Right cardiac atrium (tissue), 5 donors: ENCODE measurements at regions not wholly inside any gene's neighbourhood (a gene's known extent, or its start where the extent isn't known, plus 50 kb on each side); places are given as distances from the start of the nearest gene placed in this dataset.

ENCODE experiments used
- ATAC-seq, 2 donors: fragments of 200-7000 bp; cut with Tn5 transposase; one replicate each; pipeline versions ENCODE4 v1.8.0 to v1.9.1; 2020; ENCODE audit warnings: moderate library complexity in 2 of 2, mild to moderate bottlenecking in 1 of 2
- DNase-seq, 3 donors: peaks; one replicate each; pipeline ENCODE4 v3.0.0-alpha.2; 2020
- H3K27ac ChIP-seq: one replicate; pipeline ENCODE4 v1.5.1; 2013; ENCODE audit warnings: mild to moderate bottlenecking, low read length, control low read depth, moderate library complexity
- H3K27me3 ChIP-seq: one replicate; pipeline ENCODE4 v1.6.1; 2013; ENCODE audit not compliant: control insufficient read depth, insufficient read depth
- H3K4me1 ChIP-seq: one replicate; pipeline ENCODE4 v1.6.1; 2013; ENCODE audit warnings: low read length; ENCODE audit not compliant: control insufficient read depth, insufficient read depth
- H3K4me3 ChIP-seq: one replicate; pipeline ENCODE4 v1.5.1; 2013; ENCODE audit warnings: low read length, control low read depth
- H3K9me3 ChIP-seq: one replicate; pipeline ENCODE4 v1.6.1; 2013; ENCODE audit warnings: low read length; ENCODE audit not compliant: control insufficient read depth
- WGBS: extraction: QIAGEN DNeasy Blood & Tissue Kit; methylation state at CpG from one replicate; pipeline ENCODE4 v1.1.7; 2013; 5-methylcytosine and 5-hydroxymethylcytosine counted together
- intact Hi-C, 4 donors: fragments of 100-400 bp; cut with DNase I; formaldehyde crosslinking; loops; one replicate each; pipeline versions ENCODE4 v1.11.0 to v1.14.0; 2022 to 2023
- donor health status: healthy with polysubstance abuse.
- donor health status: DM: no; HTN: yes; CAD: no.
- donor health status: DM: no; HTN: no; CAD: no.
- donor health status: DM: no; HTN: yes; CAD: no; lungs with severe emphysema.
- donor health status: DM: yes; HTN: yes; CAD: no.

DNA sequence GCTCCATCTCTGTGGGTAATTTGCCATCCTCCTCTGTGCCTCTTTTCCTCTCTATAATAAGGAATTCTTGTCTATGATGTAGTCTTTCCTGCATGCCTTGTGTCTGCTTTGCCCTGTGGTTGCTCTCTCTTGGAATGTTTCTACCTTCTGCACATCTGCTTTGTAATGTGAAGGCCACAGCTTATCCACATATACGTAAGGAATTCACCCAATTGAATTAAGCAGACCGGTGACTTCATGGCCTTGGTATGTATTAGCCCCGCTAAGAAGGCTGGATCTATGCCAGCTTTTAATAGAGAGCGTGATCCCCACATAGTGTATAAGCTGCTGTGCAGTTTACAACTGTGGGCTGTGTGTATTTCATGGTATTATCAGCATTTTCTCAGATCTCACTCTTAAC lies 274.7 kb downstream of the RNF144A start:
- DNase-seq: no peak
- ATAC-seq: no peak
- H3K4me3 ChIP-seq: no peak overlapping the region
- no peaks in the 10 kb centered on the region for H3K4me1 ChIP-seq
- H3K9me3 ChIP-seq: no peaks in the 10 kb centered on the region
- WGBS: 31% methylated on average over 4 of the region's 4 CpGs
- H3K27ac ChIP-seq: no peak overlapping the region
- intact Hi-C loops: no loop called here
- no peaks in the 10 kb centered on the region for H3K27me3 ChIP-seq

DNA sequence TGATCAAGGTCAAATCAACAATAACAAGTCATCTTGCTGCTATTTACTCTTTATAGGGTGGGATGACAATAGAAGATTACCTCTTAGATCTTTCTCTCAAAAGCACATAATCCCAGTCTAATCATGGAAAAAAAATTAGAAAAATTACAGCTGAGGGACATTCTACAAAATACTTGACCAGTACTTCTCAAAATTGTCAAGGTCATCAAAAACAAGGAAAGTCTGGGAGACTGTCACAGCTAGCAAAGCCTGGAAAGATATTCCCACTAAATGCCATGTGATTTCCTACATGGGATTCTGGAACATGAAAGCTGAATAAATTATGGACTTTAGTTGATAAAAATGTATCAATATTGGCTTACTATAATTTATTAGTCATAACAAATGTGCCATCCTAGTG lies 276.2 kb downstream of the RNF144A start:
- DNase-seq (no peak), ATAC-seq (no peak)
- no peaks in the 10 kb centered on the region for H3K9me3 ChIP-seq
- H3K27me3 ChIP-seq: no peaks in the 10 kb centered on the region
- intact Hi-C loops: no loop called here
- no peak overlapping the region for H3K4me3 ChIP-seq
- H3K27ac ChIP-seq: no peak overlapping the region
- H3K4me1 ChIP-seq: no peaks in the 10 kb centered on the region

DNA sequence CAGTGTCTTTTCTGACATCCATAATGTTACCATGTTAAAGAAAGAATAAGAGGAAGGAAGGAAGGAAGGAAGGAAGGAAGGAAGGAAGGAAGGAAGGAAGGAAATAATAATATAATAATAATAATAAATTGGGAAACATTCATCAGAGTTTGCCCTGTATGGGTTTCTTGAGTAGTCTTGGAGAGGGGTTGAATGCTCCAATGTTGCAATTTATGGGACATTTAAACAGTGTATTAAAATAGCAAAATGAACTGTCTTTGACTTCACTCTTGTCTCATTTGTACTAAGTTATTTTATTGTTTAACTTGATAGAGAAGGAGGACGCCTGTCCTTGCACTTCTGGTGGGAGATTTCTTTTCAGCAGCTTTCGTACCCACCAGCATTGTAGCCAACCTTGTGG lies 277.7 kb downstream of the RNF144A start:
- 92% methylated on average over 2 of the region's 2 CpGs for WGBS
- Histone ChIP-seq H3K4me3 (no peak overlapping the region), H3K27me3 (no peaks in the 10 kb centered on the region), H3K4me1 (no peaks in the 10 kb centered on the region), H3K27ac (no peak overlapping the region), H3K9me3 (no peaks in the 10 kb centered on the region)
- DNase-seq (no peak), ATAC-seq (no peak)
- intact Hi-C loops: no loop called here

DNA sequence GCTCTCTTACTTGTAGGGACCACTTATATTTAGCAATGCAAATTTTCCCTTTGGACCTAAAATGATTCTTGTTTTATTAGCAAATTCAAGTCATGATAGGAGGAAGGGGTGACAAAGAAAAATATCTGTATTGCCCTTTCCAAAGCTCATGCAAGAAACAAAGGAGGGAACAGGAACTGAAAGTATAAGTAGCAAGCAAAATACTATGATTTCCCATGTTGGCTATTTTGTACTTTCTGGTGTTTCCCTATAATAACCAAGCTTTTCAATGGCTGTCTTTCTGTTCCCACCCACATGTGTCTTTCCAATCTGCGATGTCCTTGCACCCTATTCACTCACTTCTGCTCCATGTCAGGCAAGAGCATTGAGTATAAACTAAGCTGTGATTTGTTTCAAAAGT lies 279.7 kb downstream of the RNF144A start:
- no peak overlapping the region for H3K27ac ChIP-seq
- H3K9me3 ChIP-seq: no peaks in the 10 kb centered on the region
- no peaks in the 10 kb centered on the region for H3K27me3 ChIP-seq
- 88% methylated on average over 1 of the region's 1 CpG for WGBS
- no peak overlapping the region for H3K4me3 ChIP-seq
- no peaks in the 10 kb centered on the region for H3K4me1 ChIP-seq
- intact Hi-C loops: no loop called here
- ATAC-seq (no peak), DNase-seq (no peak)

DNA sequence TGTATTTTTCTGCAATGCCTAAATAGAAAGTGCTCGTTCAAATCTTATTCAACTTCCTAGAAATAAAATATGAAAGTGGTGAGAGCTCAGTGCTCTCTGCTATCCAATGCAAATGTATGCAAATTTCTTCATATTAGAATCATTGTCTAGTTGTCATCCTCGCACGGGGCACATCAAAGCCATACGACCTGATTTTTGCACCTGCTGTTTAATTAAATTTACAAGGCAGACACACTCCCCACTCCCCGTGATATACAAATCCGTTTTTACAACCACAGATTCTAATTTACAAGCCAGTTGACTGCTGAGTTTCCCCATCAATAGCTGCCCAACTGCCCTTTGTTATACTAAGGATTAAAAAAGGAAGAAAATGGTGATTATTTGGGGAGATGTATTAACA lies 284.6 kb downstream of the RNF144A start:
- Histone ChIP-seq H3K4me1 (no peaks in the 10 kb centered on the region), H3K4me3 (no peak overlapping the region), H3K27ac (no peak overlapping the region), H3K27me3 (no peaks in the 10 kb centered on the region), H3K9me3 (no peaks in the 10 kb centered on the region)
- DNase-seq (no peak), ATAC-seq (no peak)
- WGBS: 69% methylated on average over 6 of the region's 6 CpGs
- intact Hi-C loops: loop anchor here in 1 of 4 donors (10.0 kb wide), 1 partner anchor 1483 kb away; the partner anchor contains the start of gene ID2

DNA sequence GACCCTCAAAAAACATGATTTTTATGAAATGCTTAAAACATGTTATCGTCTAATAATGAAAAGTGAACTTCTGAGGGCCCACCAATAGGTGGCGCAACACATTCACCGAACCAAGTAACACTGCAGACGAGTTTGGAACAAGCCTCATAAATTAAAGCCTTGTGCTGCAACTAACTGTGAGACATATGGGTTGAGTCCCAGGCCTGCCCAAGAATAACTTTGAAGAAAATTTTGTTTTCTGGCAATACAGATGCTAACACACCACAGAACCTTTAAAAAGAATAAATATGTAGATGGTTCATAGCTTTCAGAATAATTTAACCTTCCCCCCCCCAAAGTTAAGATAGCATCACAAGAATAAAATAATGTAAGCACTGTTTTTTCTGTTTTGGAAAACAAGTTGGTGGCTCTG lies 285.9 kb downstream of the RNF144A start:
- Histone ChIP-seq H3K27me3 (no peaks in the 10 kb centered on the region), H3K9me3 (no peaks in the 10 kb centered on the region), H3K4me1 (no peaks in the 10 kb centered on the region), H3K4me3 (no peak overlapping the region), H3K27ac (no peak overlapping the region)
- intact Hi-C loops: loop anchor here in 1 of 4 donors (10.0 kb wide), 1 partner anchor 1482 kb away; the partner anchor contains the start of gene ID2
- WGBS: 2% methylated on average over 4 of the region's 4 CpGs
- DNase-seq (peak in 1 of 3 donors; percentile 28), ATAC-seq (peak; percentile 53 to 56)

DNA sequence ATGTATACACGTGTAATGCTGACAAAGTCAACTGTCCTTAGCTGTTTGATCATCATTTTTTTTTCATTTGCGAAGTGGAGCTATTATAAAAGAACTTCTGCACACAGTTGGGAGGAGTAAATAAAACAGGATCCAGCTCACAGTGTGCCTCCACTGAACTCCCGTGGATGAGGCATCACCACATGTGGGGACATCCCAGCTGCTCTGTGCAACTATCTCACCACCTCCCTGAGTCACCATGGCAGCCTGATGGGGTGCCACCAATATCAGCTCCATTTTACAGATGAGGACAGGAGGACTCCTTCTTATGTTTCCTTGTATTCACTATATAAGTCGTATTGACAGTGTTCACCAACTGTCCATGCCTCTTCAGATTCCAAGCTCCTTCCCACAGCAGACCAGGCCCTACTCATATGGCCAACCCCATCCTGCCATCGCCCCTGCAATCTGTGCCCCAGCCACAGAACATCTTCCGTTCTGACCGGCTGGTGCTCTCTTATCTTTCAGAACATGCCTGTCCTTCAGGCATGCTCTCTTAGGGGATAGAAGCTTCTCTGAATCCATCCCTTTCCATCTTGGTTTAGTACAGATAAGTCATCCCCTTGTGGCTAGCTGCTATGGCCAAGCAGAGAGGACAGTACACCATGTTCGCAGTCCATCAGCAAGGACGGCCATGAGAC lies 288.1 kb downstream of the RNF144A start:
- intact Hi-C loops: loop anchor here in 1 of 4 donors (10.0 kb wide), 1 partner anchor 1480 kb away; the partner anchor contains the start of gene ID2
- H3K4me1 ChIP-seq: no peaks in the 10 kb centered on the region
- no peaks in the 10 kb centered on the region for H3K27me3 ChIP-seq
- WGBS: 88% methylated on average over 9 of the region's 9 CpGs
- no peaks in the 10 kb centered on the region for H3K9me3 ChIP-seq
- H3K4me3 ChIP-seq: no peak overlapping the region
- H3K27ac ChIP-seq: no peak overlapping the region
- ATAC-seq (no peak), DNase-seq (no peak)

DNA sequence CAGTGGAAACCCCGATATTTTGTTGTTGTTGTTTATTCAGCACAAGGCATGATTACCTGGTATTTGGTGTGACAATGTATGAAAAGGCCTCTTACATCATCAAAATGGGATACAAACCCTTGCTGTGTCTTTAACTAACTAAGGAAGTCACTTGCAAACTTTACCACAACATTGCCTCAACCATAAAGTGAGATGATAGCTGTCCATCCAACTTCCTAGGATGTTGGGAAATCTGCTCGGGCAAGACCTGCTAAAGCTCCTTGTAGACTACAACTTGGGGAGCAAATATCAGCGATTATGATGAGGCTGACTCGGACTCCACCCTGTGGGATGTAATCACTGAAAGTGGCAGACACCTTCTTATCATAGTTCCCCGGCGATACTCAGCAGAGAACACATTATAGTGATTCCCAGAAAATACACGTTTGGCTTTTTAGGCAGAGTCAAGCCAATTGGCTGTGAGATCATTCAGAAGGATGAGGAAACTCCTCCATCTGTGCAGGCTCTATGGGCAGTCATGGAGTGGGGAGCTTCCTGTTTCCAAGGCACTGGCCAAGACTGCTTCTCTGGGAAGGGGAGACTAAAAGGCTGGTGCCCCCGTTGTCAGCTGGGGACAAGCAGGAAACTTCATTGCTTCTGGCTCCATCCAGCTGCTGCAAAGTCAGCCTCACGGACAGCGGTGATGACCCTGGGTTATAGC lies 289.0 kb downstream of the RNF144A start:
- Histone ChIP-seq H3K27me3 (no peaks in the 10 kb centered on the region), H3K4me1 (no peaks in the 10 kb centered on the region), H3K4me3 (no peak overlapping the region), H3K27ac (no peak overlapping the region), H3K9me3 (no peaks in the 10 kb centered on the region)
- ATAC-seq (no peak), DNase-seq (no peak)
- WGBS: 70% methylated on average over 10 of the region's 10 CpGs
- intact Hi-C loops: loop anchor here in 1 of 4 donors (10.0 kb wide), 1 partner anchor 1479 kb away; the partner anchor contains the start of gene ID2

DNA sequence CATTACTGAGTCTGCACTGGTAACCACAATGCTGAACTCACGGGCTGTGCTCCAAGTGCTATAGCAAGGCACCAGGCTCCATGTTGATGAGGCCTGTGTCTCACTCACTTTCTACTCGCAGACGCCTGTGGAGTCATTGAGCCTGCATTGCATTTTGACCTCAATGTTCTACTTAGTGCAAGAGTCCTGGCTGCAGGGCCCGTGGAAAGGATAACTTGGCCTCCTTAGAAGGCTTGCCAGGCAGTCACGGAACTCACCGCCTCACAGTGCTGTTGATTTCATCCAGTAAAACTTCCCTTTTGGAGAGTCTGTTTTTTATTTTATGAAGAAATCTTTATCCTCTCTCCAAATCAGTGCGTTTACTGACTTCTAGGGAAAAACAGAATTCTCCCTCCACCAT lies 290.4 kb downstream of the RNF144A start:
- no peak for ATAC-seq

DNA sequence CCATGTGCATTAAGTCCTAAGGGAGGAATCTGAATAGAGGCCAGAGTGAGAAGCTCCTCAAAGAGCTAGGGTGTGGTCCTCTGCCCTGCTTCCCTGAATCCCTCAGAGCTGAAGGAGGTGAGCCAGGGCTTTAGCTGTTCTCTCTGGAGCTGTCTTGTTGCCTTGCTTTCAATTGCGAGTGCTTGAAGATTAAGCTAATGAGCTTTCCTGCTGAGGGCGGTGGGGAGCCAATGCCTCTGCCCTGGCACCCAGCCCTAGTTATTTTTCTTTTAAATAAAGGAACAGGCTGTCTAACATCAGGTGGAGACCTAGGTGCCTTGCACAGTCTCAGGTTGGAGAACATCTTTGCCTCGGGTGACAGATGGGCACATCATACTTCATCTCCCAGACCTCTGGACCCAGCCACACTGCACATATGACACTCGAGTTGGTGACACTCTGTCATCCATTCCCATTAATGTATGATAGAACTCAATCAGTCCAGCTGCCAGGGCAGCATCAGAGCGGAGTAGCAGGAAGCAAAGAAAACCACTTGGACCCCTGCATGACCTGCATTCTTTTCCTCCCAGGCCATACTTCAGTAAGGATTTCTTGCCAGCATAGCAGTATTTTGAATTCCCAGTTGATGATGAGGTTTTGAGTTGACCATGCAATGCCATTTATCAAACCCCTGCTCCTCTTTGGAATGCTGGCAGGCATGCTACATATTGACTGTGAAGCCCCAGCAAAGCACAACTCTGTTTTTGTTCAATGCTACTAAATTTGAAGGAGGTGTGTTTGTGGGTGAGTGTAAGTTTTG lies 292.7 kb downstream of the RNF144A start:
- Histone ChIP-seq H3K27me3 (no peaks in the 10 kb centered on the region), H3K27ac (no peak overlapping the region), H3K4me1 (no peaks in the 10 kb centered on the region), H3K9me3 (no peaks in the 10 kb centered on the region), H3K4me3 (no peak overlapping the region)
- DNase-seq (no peak), ATAC-seq (no peak)
- WGBS: 63% methylated on average over 5 of the region's 5 CpGs
- intact Hi-C loops: loop anchor here in 1 of 4 donors (10.0 kb wide), 1 partner anchor 1475 kb away; the partner anchor contains the start of gene ID2

More for the DNA sequence above, 290.4 kb downstream of the RNF144A start:
- 89% methylated on average over 7 of the region's 7 CpGs for WGBS
- no peaks in the 10 kb centered on the region for H3K4me1 ChIP-seq
- no peak for DNase-seq
- no peak overlapping the region for H3K27ac ChIP-seq
- intact Hi-C loops: loop anchor here in 1 of 4 donors (10.0 kb wide), 1 partner anchor 1477 kb away; the partner anchor contains the start of gene ID2
- H3K27me3 ChIP-seq: no peaks in the 10 kb centered on the region
- no peak overlapping the region for H3K4me3 ChIP-seq
- no peaks in the 10 kb centered on the region for H3K9me3 ChIP-seq

DNA sequence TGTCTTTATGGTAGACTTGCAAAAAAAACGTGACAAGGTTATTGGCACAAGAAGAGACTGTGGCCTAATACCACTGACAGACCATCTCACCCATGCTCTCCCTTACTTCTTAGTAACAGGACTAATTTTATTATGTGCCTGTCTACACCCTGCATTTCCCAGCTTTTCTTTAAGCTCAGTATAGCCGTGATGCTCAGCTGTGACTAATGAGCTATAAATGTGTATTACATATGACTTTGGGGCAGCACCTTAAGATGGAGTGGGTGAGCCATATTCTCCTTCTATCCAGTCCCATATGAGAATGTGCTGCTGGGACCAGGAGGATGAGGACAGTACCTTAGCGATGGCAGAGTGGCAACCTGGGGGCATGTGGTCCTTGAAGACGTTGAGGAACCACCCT lies 293.5 kb downstream of the RNF144A start:
- no peak for DNase-seq
- H3K9me3 ChIP-seq: no peaks in the 10 kb centered on the region
- no peaks in the 10 kb centered on the region for H3K27me3 ChIP-seq
- no peak overlapping the region for H3K4me3 ChIP-seq
- no peak for ATAC-seq
- H3K27ac ChIP-seq: no peak overlapping the region
- intact Hi-C loops: no loop called here
- no peaks in the 10 kb centered on the region for H3K4me1 ChIP-seq
- WGBS: 90% methylated on average over 4 of the region's 4 CpGs
